ENCODE measurements at regions not wholly inside any gene's neighbourhood (a gene's known extent, or its start where the extent isn't known, plus 50 kb on each side); places are given as distances from the start of the nearest gene placed in this dataset.

GRCh38 chr4:138492176-138492575, 250.0 kb upstream of the SLC7A11 start:
- TF ChIP-seq CTCF (IDR thresholded peaks at IDR 0.05), result no peak

- TF ChIP-seq CTCF (IDR thresholded peaks at IDR 0.05), result no peak
These were observed 246.4 kb upstream of the SLC7A11 start for GRCh38 chr4:138488533-138488932.

- no peak for TF ChIP-seq CTCF (IDR thresholded peaks at IDR 0.05)
These were observed 245.5 kb upstream of the SLC7A11 start for GRCh38 chr4:138487670-138488069.

GRCh38 chr4:138487230-138487629, 245.1 kb upstream of the SLC7A11 start:
- TF ChIP-seq CTCF (IDR thresholded peaks at IDR 0.05), result no peak

- no peak for TF ChIP-seq CTCF (IDR thresholded peaks at IDR 0.05)
These were observed 243.3 kb upstream of the SLC7A11 start for GRCh38 chr4:138485498-138485897.

- no peak for TF ChIP-seq CTCF (IDR thresholded peaks at IDR 0.05)
These were observed 233.0 kb upstream of the SLC7A11 start for GRCh38 chr4:138475116-138475515.

- no peak for TF ChIP-seq CTCF (IDR thresholded peaks at IDR 0.05)
These were observed 231.2 kb upstream of the SLC7A11 start for GRCh38 chr4:138473339-138473738.

All from LNCAP (cell line).